ENCODE measurements at regions not wholly inside any gene's neighbourhood (a gene's known extent, or its start where the extent isn't known, plus 50 kb on each side); places are given as distances from the start of the nearest gene placed in this dataset.
"Not testable (repeated sequence)": the region's sequence is repeated elsewhere in the genome, so short reads cannot be mapped to it uniquely, and the experiment has no call there.

DNA sequence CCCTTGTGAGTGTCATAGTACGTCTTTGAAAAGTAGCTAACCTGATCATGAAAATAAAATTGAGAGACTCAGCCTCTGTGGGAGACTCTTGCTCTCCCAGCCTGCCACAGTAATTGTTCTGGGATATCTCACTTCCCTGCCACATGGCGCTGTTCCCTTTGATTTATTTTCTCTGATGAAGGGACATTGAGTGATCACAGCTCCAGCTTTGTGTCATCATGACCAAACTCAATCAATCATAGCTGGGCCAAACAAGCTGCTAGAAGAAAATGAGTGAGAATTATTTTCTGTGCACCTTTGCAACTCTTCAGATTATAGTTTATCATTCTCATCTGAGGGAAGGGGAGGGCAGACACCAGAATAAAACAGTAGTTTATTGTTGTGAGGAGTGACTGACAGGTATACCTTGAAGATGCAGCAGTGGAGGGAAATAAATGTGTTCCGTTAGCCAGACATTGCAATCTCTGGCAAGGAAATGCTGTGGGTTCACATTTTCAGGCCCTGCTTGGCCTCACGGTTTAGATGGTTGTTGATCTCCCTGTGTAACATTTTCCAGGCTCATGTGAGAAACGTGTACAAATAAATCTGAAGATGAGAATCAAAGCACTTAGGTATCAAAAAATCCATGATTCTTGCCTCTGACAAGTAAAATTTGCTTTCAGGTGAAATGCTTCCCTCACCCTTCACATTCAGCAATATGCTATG lies 174.7 kb upstream of the FBXL17 start:
- H3K27me3 Mint-ChIP-seq = no peaks in the 10 kb centered on the region

DNA sequence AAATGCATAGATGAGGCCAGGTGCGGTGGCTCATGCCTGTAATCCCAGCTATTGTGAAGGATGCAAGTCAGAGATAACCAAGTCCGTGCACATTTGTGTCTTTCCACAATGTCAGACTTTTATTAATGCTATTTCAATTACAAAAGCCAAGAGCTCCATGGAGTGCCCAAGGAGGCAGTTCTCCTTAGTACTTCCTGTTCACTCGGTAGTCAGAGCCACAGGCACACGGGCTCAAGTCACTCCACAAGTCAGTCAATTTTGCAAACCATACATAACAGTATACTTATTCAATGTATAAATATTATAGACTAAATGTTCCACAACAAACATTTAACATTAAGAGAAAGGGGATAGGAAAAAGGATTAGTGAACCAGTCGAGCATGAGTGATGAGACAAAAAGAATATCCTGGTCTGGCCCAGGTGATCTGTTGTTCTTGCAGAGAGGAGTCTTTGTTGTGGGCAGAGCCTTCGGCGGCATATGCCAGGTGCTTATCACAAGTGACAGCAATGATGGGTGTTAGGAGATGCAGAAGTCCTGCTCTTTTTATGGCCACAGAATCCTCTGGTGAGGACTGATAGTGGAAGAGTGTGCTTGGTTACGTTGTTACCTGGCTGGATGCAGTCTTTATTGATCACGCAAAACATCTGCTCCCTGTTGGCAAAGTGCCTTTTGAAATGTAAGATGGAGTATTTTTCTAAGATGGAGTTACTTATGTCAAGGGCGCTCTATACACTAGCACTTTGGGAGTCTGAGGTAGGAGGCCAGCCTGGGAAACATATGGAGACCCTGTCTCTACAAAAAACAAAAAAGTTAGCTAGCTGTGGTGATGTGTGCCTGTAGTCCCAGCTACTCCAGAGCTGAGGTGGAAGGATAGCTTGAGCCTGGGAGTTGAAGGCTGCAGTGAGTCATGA lies 167.0 kb upstream of the FBXL17 start:
- ATAC-seq (replicated peaks) (no peak), DNase-seq (no peak)
- no peaks in the 10 kb centered on the region for H3K36me3 Mint-ChIP-seq
- no peak overlapping the region for H3K27ac Mint-ChIP-seq
- H3K9me3 Mint-ChIP-seq = peaks cover 0 to 1% of the 10 kb centered on the region in 2 donors
- no peaks in the 10 kb centered on the region for H3K4me1 Mint-ChIP-seq
- peaks cover 0 to 3% of the 10 kb centered on the region in 2 donors for H3K27me3 Mint-ChIP-seq
- no peak overlapping the region for H3K4me3 Mint-ChIP-seq

More for the DNA sequence above, 174.7 kb upstream of the FBXL17 start:
- DNase-seq = no peak
- Mint-ChIP-seq H3K4me1 (no peaks in the 10 kb centered on the region), H3K36me3 (no peaks in the 10 kb centered on the region), H3K4me3 (no peak overlapping the region), H3K27ac (no peak overlapping the region), H3K9me3 (peaks cover 0 to 1% of the 10 kb centered on the region in 2 donors)
- ATAC-seq (replicated peaks) = no peak

DNA sequence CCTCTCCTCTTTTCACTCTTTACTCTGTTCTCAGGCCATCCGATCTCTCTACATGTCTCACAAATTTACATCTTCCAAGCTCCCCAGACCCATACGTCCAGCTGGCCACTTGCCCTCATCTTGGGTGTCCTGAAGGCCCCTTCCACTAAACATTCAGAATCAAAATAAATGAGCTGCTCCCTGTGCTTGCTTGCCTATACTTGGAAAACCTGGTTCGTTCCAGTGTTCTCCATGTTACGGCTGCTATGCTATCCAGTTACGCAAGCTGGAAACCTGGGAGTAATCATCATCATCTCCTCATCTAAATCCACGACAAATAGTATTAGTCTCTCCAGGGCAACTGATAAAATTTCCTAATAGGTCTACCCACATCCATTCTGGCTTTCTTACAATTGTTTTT lies 165.0 kb upstream of the FBXL17 start:
- Mint-ChIP-seq H3K4me3 (no peak overlapping the region), H3K27me3 (peaks cover 0 to 3% of the 10 kb centered on the region in 2 donors), H3K9me3 (no peaks in the 10 kb centered on the region), H3K36me3 (no peaks in the 10 kb centered on the region), H3K27ac (no peak overlapping the region), H3K4me1 (no peaks in the 10 kb centered on the region)
- DNase-seq (no peak), ATAC-seq (replicated peaks) (no peak)

DNA sequence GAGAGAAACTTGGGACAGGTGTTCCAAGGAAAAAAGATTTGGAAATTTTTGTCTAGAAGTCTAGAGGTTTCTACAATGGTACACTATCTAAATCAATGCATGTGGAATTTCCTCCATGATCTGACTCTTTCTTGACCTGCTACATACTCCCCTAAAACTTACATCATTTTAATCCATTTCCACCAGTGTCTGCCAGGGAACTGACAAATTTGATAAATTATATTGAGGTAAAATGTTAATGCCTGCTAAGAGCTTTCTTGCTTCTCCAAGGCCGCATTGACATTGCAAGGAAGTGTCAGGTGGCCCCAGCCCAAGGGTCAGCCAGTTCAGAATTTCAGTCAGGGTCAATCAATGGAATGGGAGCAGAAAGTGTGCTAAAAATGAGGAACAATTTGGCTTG lies 163.4 kb upstream of the FBXL17 start:
- H3K27ac Mint-ChIP-seq = no peak overlapping the region

DNA sequence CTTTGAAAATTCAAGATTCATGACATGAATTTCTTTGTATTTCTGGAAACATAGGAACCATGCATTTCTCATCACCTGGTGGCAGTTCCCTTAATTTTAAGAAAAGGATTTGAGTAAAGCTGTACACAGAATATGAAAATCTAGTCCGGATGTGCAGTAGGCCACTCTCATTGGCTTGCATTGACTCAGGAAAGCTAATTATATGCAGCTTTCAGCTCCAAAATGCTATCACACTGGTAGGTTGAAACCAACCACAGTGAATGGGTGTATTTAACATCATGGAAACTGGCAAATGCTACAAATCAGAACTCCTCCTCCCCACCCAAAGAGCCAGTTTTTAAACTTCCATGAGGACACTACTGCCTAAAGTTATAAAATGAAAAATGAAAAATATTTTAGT lies 161.6 kb upstream of the FBXL17 start:
- Mint-ChIP-seq H3K36me3 (no peaks in the 10 kb centered on the region), H3K4me1 (no peaks in the 10 kb centered on the region), H3K27me3 (no peaks in the 10 kb centered on the region), H3K4me3 (no peak overlapping the region), H3K27ac (no peak overlapping the region), H3K9me3 (peaks cover 0 to 2% of the 10 kb centered on the region in 2 donors)
- DNase-seq = no peak
- ATAC-seq (replicated peaks) = no peak

More for the DNA sequence above, 163.4 kb upstream of the FBXL17 start:
- DNase-seq = no peak
- H3K4me3 Mint-ChIP-seq = no peak overlapping the region
- H3K36me3 Mint-ChIP-seq = no peaks in the 10 kb centered on the region
- peaks cover 0 to 3% of the 10 kb centered on the region in 2 donors for H3K27me3 Mint-ChIP-seq
- no peaks in the 10 kb centered on the region for H3K4me1 Mint-ChIP-seq
- H3K9me3 Mint-ChIP-seq = peaks cover 0 to 2% of the 10 kb centered on the region in 2 donors
- no peak for ATAC-seq (replicated peaks)

DNA sequence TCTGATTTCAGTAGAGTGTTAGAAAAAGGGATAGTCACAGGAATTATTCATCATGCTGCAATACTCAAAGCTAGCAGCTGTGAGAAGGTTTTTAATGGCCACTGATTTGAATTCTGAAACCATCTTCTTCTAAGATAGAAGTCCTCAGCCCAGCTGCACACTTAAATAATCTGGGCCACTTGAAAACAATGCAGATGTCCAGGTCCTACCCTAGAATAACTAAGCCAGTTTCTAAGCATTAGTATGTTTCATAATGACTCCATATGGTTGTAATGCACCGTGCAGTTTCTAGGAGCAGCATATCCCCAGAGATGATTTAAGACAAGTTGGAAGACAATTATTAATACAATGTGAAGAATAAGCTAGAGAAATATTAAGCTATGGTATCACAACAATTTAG lies 159.9 kb upstream of the FBXL17 start:
- ATAC-seq (replicated peaks) (no peak), DNase-seq (no peak)
- peaks cover 0 to 2% of the 10 kb centered on the region in 2 donors for H3K9me3 Mint-ChIP-seq
- no peak overlapping the region for H3K27ac Mint-ChIP-seq
- H3K36me3 Mint-ChIP-seq = no peaks in the 10 kb centered on the region
- H3K27me3 Mint-ChIP-seq = no peaks in the 10 kb centered on the region
- no peak overlapping the region for H3K4me3 Mint-ChIP-seq
- no peaks in the 10 kb centered on the region for H3K4me1 Mint-ChIP-seq

DNA sequence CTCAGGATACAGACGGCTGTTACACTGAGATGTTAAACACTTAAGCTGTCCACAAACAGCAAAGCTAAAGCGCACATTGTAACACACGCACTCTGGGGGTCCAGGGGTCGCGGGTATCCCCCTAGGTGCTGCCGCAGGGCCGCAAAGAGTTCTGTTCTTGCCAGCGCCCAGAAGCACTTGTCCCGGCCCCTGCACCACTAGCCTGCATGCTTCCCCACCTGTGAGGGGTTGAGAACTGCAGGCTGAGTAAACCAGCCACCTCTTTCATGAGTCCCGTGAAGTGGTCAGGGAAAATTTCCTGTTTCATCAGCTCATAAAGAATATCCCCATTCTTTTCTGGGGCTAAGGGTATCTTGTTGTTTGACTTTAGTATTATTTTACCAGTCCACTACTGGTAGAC lies 154.4 kb upstream of the FBXL17 start:
- Mint-ChIP-seq H3K36me3 (no peaks in the 10 kb centered on the region), H3K4me1 (no peaks in the 10 kb centered on the region), H3K9me3 (peaks cover 0 to 2% of the 10 kb centered on the region in 2 donors), H3K4me3 (no peak overlapping the region), H3K27ac (no peak overlapping the region), H3K27me3 (peaks cover 4 to 6% of the 10 kb centered on the region in 2 donors)
- DNase-seq (no peak), ATAC-seq (replicated peaks) (no peak)

DNA sequence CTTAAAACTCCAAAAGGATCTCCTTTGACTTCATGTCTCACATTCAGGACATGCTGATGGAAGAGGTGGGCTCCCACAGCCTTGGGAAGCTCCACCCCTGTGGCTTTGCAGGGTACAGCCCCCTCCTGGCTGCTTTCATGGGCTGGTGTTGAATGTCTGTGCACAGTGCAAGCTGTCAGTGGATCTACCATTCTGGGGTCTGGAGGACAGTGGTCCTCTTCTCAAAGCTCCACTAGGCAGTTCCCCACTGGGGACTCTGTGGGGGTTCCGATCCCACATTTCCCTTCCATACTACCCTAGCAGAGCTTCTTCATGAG lies 150.2 kb upstream of the FBXL17 start:
- not testable (repeated sequence) for H3K27ac Mint-ChIP-seq; H3K9me3 Mint-ChIP-seq; H3K4me1 Mint-ChIP-seq; H3K36me3 Mint-ChIP-seq; DNase-seq; H3K4me3 Mint-ChIP-seq; ATAC-seq (replicated peaks)
- H3K27me3 Mint-ChIP-seq = peaks cover 6 to 12% of the 10 kb centered on the region in 2 donors

DNA sequence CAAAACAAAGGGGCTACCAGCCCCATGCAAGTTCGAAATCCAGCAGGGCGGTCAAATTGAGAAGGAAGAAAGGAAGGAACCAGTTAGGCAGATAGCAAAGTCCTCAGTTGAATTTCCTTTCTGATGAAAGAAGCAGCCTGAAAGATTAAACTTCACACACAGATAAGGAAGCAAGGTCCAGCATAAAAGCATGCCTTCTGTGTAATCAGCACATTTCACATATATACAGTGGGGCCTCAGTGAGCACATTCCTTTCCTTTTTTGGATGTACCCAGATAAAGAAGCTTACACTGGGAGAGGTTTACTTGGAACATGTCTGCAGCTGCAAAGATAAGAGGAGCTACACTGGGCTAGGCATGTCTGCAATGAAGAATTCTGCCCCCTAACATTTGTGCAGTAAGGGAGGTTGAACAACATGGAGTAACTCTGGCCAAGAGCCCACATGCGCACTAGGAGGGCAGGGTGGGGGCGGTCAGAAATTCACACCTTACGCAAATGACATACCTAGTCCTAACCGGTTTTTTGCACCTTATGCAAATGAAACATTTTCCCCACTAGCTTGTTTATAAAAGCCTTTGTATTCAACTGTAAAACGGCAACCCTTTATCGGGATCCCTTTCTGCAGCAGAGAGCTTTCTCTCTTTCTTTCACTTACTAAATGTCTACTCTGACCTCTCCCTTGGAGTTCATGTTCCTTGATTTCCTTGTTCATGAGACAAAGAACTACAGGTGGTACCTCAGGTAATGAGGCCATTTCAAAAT lies 149.7 kb upstream of the FBXL17 start:
- H3K9me3 Mint-ChIP-seq = peaks cover 5 to 6% of the 10 kb centered on the region in 2 donors
- H3K4me3 Mint-ChIP-seq = no peak overlapping the region
- ATAC-seq (replicated peaks) (no peak), DNase-seq (no peak)
- peaks cover 0 to 1% of the 10 kb centered on the region in 2 donors for H3K36me3 Mint-ChIP-seq
- no peaks in the 10 kb centered on the region for H3K4me1 Mint-ChIP-seq
- H3K27ac Mint-ChIP-seq = no peak overlapping the region
- H3K27me3 Mint-ChIP-seq = peaks cover 6 to 14% of the 10 kb centered on the region in 2 donors

DNA sequence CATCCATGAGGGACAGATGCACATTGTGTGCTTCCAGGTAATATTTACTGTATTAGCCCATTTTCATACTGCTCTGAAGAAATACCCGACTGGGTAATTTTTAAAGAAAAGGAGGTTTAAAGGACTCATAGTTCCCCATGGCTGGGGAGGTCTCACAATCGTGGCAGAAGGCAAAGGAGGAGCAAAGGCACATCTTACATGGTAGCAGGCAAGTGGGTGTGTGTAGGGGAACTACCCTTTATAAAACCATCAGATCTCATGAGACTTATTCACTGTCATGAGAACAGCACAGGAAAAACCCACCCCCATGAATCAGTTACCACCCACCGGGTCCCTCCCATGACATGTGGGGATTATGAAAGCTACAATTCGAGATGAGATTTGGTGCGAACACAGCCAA lies 148.8 kb upstream of the FBXL17 start:
- Mint-ChIP-seq H3K27me3 (peaks cover 6 to 17% of the 10 kb centered on the region in 2 donors), H3K27ac (no peak overlapping the region), H3K4me1 (no peaks in the 10 kb centered on the region), H3K9me3 (peaks cover 9 to 11% of the 10 kb centered on the region in 2 donors), H3K36me3 (peaks cover 0 to 6% of the 10 kb centered on the region in 2 donors), H3K4me3 (no peak overlapping the region)
- ATAC-seq (replicated peaks) (no peak), DNase-seq (no peak)

DNA sequence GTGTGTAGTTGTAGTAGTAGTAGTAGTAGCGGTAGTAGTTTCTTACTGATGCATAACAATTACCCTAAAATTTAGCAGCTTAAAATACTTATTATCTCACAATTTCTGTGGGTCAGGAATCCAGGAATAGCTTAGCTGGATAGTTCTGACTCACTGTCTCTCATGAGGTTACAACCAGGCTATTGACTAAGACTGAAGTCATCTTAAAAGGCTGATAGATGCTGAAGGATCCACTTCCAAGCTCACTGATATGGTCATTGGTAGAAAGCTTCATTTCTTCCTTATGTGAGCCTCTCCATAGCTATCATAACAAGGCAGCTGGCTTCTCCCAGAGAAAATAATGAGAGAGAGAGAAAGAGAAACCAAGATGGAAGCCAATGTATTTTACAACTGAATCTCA lies 147.5 kb upstream of the FBXL17 start:
- Mint-ChIP-seq H3K27ac (no peak overlapping the region), H3K27me3 (peaks cover 6 to 17% of the 10 kb centered on the region in 2 donors), H3K9me3 (peaks cover 11% of the 10 kb centered on the region in 2 donors), H3K4me3 (no peak overlapping the region), H3K36me3 (peaks cover 0 to 6% of the 10 kb centered on the region in 2 donors), H3K4me1 (peaks cover 0 to 3% of the 10 kb centered on the region in 2 donors)
- no peak for ATAC-seq (replicated peaks)
- DNase-seq = no peak

DNA sequence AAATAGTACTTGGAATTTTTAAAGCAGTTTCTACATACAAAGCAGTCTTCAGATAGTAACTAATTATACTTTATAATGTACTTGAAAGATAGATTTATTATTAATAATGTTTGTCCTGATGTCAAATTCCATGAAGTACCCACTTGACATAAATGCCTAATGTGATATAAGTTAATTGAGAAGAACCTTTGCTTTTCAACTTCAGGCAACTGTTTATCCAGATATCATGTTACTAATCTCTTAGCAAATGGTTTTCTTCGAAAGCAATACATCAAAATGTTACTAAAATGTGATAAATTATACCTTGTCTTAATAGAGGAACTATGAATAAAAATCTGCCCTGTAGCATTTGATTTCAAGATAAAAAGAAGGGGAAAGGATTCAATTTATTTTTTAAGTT lies 146.8 kb upstream of the FBXL17 start:
- no peak overlapping the region for H3K4me3 Mint-ChIP-seq
- peaks cover 0 to 6% of the 10 kb centered on the region in 2 donors for H3K36me3 Mint-ChIP-seq
- no peak for DNase-seq
- peaks cover 6 to 14% of the 10 kb centered on the region in 2 donors for H3K27me3 Mint-ChIP-seq
- H3K27ac Mint-ChIP-seq = no peak overlapping the region
- peaks cover 11% of the 10 kb centered on the region in 2 donors for H3K9me3 Mint-ChIP-seq
- ATAC-seq (replicated peaks) = no peak
- H3K4me1 Mint-ChIP-seq = peaks cover 4 to 11% of the 10 kb centered on the region in 2 donors

DNA sequence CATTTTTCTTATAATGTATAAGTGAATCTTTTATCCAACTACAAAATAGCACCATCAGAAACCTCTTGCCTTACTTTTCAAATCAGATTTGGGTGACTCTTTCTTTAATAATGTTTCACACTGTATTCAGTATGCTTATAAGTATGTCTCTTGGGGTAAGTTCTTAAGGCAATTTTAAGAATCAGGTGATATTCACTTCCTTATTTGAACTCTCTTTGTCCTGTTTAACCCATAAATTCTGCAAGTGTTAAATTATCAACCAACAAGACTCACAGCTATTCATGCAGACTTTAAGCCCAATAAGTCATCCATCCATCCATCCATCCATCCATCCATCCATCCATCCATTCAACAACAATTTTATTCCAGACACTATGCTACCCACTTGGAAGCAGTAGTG lies 142.7 kb upstream of the FBXL17 start:
- ATAC-seq (replicated peaks) (no peak), DNase-seq (no peak)
- Mint-ChIP-seq H3K27me3 (peaks cover 0 to 8% of the 10 kb centered on the region in 2 donors), H3K4me3 (peak overlapping the region in 1 of 2 donors; percentile 5), H3K27ac (no peak overlapping the region), H3K36me3 (peaks cover 0 to 6% of the 10 kb centered on the region in 2 donors), H3K9me3 (peaks cover 8 to 11% of the 10 kb centered on the region in 2 donors), H3K4me1 (peaks cover 13 to 24% of the 10 kb centered on the region in 2 donors)

DNA sequence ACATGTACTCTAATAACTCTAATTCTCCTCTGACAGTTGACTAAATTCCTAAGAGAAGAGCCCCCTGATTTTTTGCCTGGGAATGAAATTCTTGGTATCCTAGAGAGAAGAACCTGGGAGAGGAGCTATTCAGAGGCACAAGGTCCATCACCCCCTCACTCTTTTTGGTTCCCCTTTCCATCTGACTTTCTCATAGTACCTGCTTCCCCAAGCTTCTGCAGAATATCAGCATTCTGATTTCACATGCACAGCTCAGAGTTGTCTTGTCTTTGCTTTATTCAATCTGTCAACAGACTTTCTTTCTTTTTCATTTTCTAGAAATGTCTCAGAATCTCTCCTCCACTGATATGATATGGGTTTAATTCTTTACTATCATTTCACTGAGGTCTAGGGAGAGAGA lies 141.5 kb upstream of the FBXL17 start:
- ATAC-seq (replicated peaks) (peak; percentile 69 to 71), DNase-seq (no peak)
- peaks cover 8 to 11% of the 10 kb centered on the region in 2 donors for H3K9me3 Mint-ChIP-seq
- peaks cover 0 to 5% of the 10 kb centered on the region in 2 donors for H3K27me3 Mint-ChIP-seq
- no peak overlapping the region for H3K27ac Mint-ChIP-seq
- H3K36me3 Mint-ChIP-seq = peaks cover 0 to 6% of the 10 kb centered on the region in 2 donors
- H3K4me3 Mint-ChIP-seq = no peak overlapping the region
- H3K4me1 Mint-ChIP-seq = peaks cover 13 to 24% of the 10 kb centered on the region in 2 donors

Measured in stimulated activated naive B cell treated with anti-CD40 and anti-IgM and Interleukin-4, amounts not matched to agents 10 μg/mL and 1 μg/mL and 100 μg/mL, for 72 hours (primary cell).